ENCODE measurements at regions not wholly inside any gene's neighbourhood (a gene's known extent, or its start where the extent isn't known, plus 50 kb on each side); places are given as distances from the start of the nearest gene placed in this dataset.
A peak's percentile ranks its signal among the peaks of the same experiment; 100 is the strongest.
"Not testable (repeated sequence)": the region's sequence is repeated elsewhere in the genome, so short reads cannot be mapped to it uniquely, and the experiment has no call there.

- ChIA-PET CTCF (ENCODE audit: partially characterized antibody) (no interaction called here), POLR2A (ENCODE audit: partially characterized antibody) (no interaction called here)
- H3K27ac ChIP-seq (ENCODE audit: low read depth, low read length) = no peak overlapping the region
- no peaks in the 10 kb centered on the region for H3K4me1 ChIP-seq (ENCODE audit: insufficient read depth, low read length)
- no peaks in the 10 kb centered on the region for H3K27me3 ChIP-seq (ENCODE audit: insufficient read depth, low read length)
- intact Hi-C loops (cut with micrococcal nuclease) = no loop called here
- no peaks in the 10 kb centered on the region for H3K4me1 Mint-ChIP-seq
- DNase-seq = no peak
- no peak overlapping the region for H3K4me3 Mint-ChIP-seq
- H3K36me3 Mint-ChIP-seq = no peaks in the 10 kb centered on the region
- peaks cover 2 to 21% (median 5%) of the 10 kb centered on the region in 8 donors for H3K9me3 Mint-ChIP-seq
- no peak overlapping the region for H3K27ac Mint-ChIP-seq
- H3K27me3 Mint-ChIP-seq = no peaks in the 10 kb centered on the region
- no peak overlapping the region for H3K4me3 ChIP-seq (ENCODE audit: low read length in 2 of 2)
- peaks cover 0 to 4% of the 10 kb centered on the region in 2 donors for H3K9me3 ChIP-seq (ENCODE audit: control insufficient read depth in 1 of 2, low read length in 2 of 2)
- H3K36me3 ChIP-seq (ENCODE audit: insufficient read depth, low read length) = no peaks in the 10 kb centered on the region
Measured at GRCh38 chr7:53111031-53111430, 75.6 kb downstream of the POM121L12 start.

GRCh38 chr7:53113424-53113823 is 78.0 kb downstream of the POM121L12 start:
- intact Hi-C loops (cut with micrococcal nuclease) = no loop called here
- Histone ChIP-seq H3K4me3 (ENCODE audit: low read length in 2 of 2) (no peak overlapping the region), H3K27ac (ENCODE audit: low read depth, low read length) (no peak overlapping the region), H3K4me1 (ENCODE audit: insufficient read depth, low read length) (no peaks in the 10 kb centered on the region), H3K36me3 (ENCODE audit: insufficient read depth, low read length) (no peaks in the 10 kb centered on the region), H3K9me3 (ENCODE audit: control insufficient read depth in 1 of 2, low read length in 2 of 2) (no peaks in the 10 kb centered on the region), H3K27me3 (ENCODE audit: insufficient read depth, low read length) (no peaks in the 10 kb centered on the region)
- ChIA-PET CTCF (ENCODE audit: partially characterized antibody) (no interaction called here), POLR2A (ENCODE audit: partially characterized antibody) (no interaction called here)
- no peak overlapping the region for H3K27ac Mint-ChIP-seq
- DNase-seq = no peak
- no peaks in the 10 kb centered on the region for H3K36me3 Mint-ChIP-seq
- no peaks in the 10 kb centered on the region for H3K4me1 Mint-ChIP-seq
- H3K27me3 Mint-ChIP-seq = no peaks in the 10 kb centered on the region
- H3K9me3 Mint-ChIP-seq = peaks cover 2 to 24% (median 8%) of the 10 kb centered on the region in 8 donors
- H3K4me3 Mint-ChIP-seq = no peak overlapping the region

- H3K4me1 ChIP-seq (ENCODE audit: insufficient read depth, low read length) = no peaks in the 10 kb centered on the region
- CTCF ChIA-PET (ENCODE audit: partially characterized antibody) = no interaction called here
- H3K4me3 ChIP-seq (ENCODE audit: low read length in 2 of 2) = no peak overlapping the region
- no peak overlapping the region for H3K4me3 Mint-ChIP-seq
- peaks cover 5 to 29% (median 13%) of the 10 kb centered on the region in 8 donors for H3K9me3 Mint-ChIP-seq
- no peaks in the 10 kb centered on the region for H3K36me3 ChIP-seq (ENCODE audit: insufficient read depth, low read length)
- H3K9me3 ChIP-seq (ENCODE audit: control insufficient read depth in 1 of 2, low read length in 2 of 2) = no peaks in the 10 kb centered on the region
- no peak overlapping the region for H3K27ac ChIP-seq (ENCODE audit: low read depth, low read length)
- intact Hi-C loops (cut with micrococcal nuclease) = no loop called here
- no peaks in the 10 kb centered on the region for H3K4me1 Mint-ChIP-seq
- H3K27ac Mint-ChIP-seq = no peak overlapping the region
- no peaks in the 10 kb centered on the region for H3K36me3 Mint-ChIP-seq
- POLR2A ChIA-PET (ENCODE audit: partially characterized antibody) = no interaction called here
- no peak for DNase-seq
- no peaks in the 10 kb centered on the region for H3K27me3 ChIP-seq (ENCODE audit: insufficient read depth, low read length)
- H3K27me3 Mint-ChIP-seq = no peaks in the 10 kb centered on the region
Measured at GRCh38 chr7:53119514-53119941, 84.1 kb downstream of the POM121L12 start.

GRCh38 chr7:53121374-53121773 is 85.9 kb downstream of the POM121L12 start:
- Mint-ChIP-seq H3K36me3 (no peaks in the 10 kb centered on the region), H3K4me1 (no peaks in the 10 kb centered on the region), H3K9me3 (peaks cover 4 to 26% (median 12%) of the 10 kb centered on the region in 8 donors), H3K27ac (no peak overlapping the region), H3K4me3 (no peak overlapping the region), H3K27me3 (no peaks in the 10 kb centered on the region)
- intact Hi-C loops (cut with micrococcal nuclease) = no loop called here
- DNase-seq = no peak
- Histone ChIP-seq H3K27me3 (ENCODE audit: insufficient read depth, low read length) (no peaks in the 10 kb centered on the region), H3K36me3 (ENCODE audit: insufficient read depth, low read length) (no peaks in the 10 kb centered on the region), H3K4me1 (ENCODE audit: insufficient read depth, low read length) (no peaks in the 10 kb centered on the region), H3K27ac (ENCODE audit: low read depth, low read length) (no peak overlapping the region), H3K9me3 (ENCODE audit: control insufficient read depth in 1 of 2, low read length in 2 of 2) (no peaks in the 10 kb centered on the region), H3K4me3 (ENCODE audit: low read length in 2 of 2) (no peak overlapping the region)
- ChIA-PET CTCF (ENCODE audit: partially characterized antibody) (no interaction called here), POLR2A (ENCODE audit: partially characterized antibody) (no interaction called here)

- no peak overlapping the region for H3K27ac Mint-ChIP-seq
- H3K9me3 Mint-ChIP-seq = peaks cover 4 to 32% (median 18%) of the 10 kb centered on the region in 8 donors
- no peak for DNase-seq
- no peaks in the 10 kb centered on the region for H3K36me3 Mint-ChIP-seq
- H3K4me1 ChIP-seq (ENCODE audit: insufficient read depth, low read length) = no peaks in the 10 kb centered on the region
- ChIA-PET CTCF (ENCODE audit: partially characterized antibody) (no interaction called here), POLR2A (ENCODE audit: partially characterized antibody) (no interaction called here)
- intact Hi-C loops (cut with micrococcal nuclease) = no loop called here
- H3K4me3 ChIP-seq (ENCODE audit: low read length in 2 of 2) = no peak overlapping the region
- H3K27ac ChIP-seq (ENCODE audit: low read depth, low read length) = no peak overlapping the region
- H3K4me1 Mint-ChIP-seq = no peaks in the 10 kb centered on the region
- no peaks in the 10 kb centered on the region for H3K9me3 ChIP-seq (ENCODE audit: control insufficient read depth in 1 of 2, low read length in 2 of 2)
- H3K27me3 ChIP-seq (ENCODE audit: insufficient read depth, low read length) = no peaks in the 10 kb centered on the region
- peak overlapping the region in 1 of 8 donors; percentile 57 for H3K4me3 Mint-ChIP-seq
- H3K36me3 ChIP-seq (ENCODE audit: insufficient read depth, low read length) = no peaks in the 10 kb centered on the region
- no peaks in the 10 kb centered on the region for H3K27me3 Mint-ChIP-seq
Measured at GRCh38 chr7:53131697-53132096, 96.3 kb downstream of the POM121L12 start.

GRCh38 chr7:53151496-53151895 is 116.1 kb downstream of the POM121L12 start:
- intact Hi-C loops (cut with micrococcal nuclease) = no loop called here
- H3K27ac Mint-ChIP-seq = no peak overlapping the region
- H3K27ac ChIP-seq (ENCODE audit: low read depth, low read length) = no peak overlapping the region

GRCh38 chr7:53187184-53187583 is 151.8 kb downstream of the POM121L12 start:
- H3K36me3 ChIP-seq (ENCODE audit: insufficient read depth, low read length); H3K27ac ChIP-seq (ENCODE audit: low read depth, low read length); H3K27me3 Mint-ChIP-seq; H3K9me3 ChIP-seq (ENCODE audit: control insufficient read depth in 1 of 2, low read length in 2 of 2); intact Hi-C loops (cut with micrococcal nuclease); H3K4me1 Mint-ChIP-seq; H3K36me3 Mint-ChIP-seq; H3K4me1 ChIP-seq (ENCODE audit: insufficient read depth, low read length); H3K27me3 ChIP-seq (ENCODE audit: insufficient read depth, low read length); CTCF ChIA-PET (ENCODE audit: partially characterized antibody); POLR2A ChIA-PET (ENCODE audit: partially characterized antibody); DNase-seq; H3K27ac Mint-ChIP-seq; H3K4me3 ChIP-seq (ENCODE audit: low read length in 2 of 2); H3K4me3 Mint-ChIP-seq: not testable (repeated sequence)
- H3K9me3 Mint-ChIP-seq = peaks cover 0 to 43% (median 21%) of the 10 kb centered on the region in 8 donors

More at GRCh38 chr7:53151496-53151895, 116.1 kb downstream of the POM121L12 start:
- no peaks in the 10 kb centered on the region for H3K36me3 ChIP-seq (ENCODE audit: insufficient read depth, low read length)
- Mint-ChIP-seq H3K36me3 (no peaks in the 10 kb centered on the region), H3K4me3 (no peak overlapping the region), H3K9me3 (peaks cover 3 to 37% (median 20%) of the 10 kb centered on the region in 8 donors), H3K4me1 (no peaks in the 10 kb centered on the region), H3K27me3 (no peaks in the 10 kb centered on the region)
- ChIA-PET POLR2A (ENCODE audit: partially characterized antibody) (no interaction called here), CTCF (ENCODE audit: partially characterized antibody) (no interaction called here)
- H3K9me3 ChIP-seq (ENCODE audit: control insufficient read depth in 1 of 2, low read length in 2 of 2) = no peaks in the 10 kb centered on the region
- H3K27me3 ChIP-seq (ENCODE audit: insufficient read depth, low read length) = no peaks in the 10 kb centered on the region
- no peak overlapping the region for H3K4me3 ChIP-seq (ENCODE audit: low read length in 2 of 2)
- DNase-seq = no peak
- H3K4me1 ChIP-seq (ENCODE audit: insufficient read depth, low read length) = no peaks in the 10 kb centered on the region

GRCh38 chr7:53191191-53191695 is 155.8 kb downstream of the POM121L12 start:
- ChIA-PET CTCF (ENCODE audit: partially characterized antibody) (no interaction called here), POLR2A (ENCODE audit: partially characterized antibody) (no interaction called here)
- peaks cover 0 to 39% (median 14%) of the 10 kb centered on the region in 8 donors for H3K9me3 Mint-ChIP-seq
- no peaks in the 10 kb centered on the region for H3K4me1 Mint-ChIP-seq
- H3K36me3 Mint-ChIP-seq = no peaks in the 10 kb centered on the region
- no peak overlapping the region for H3K4me3 Mint-ChIP-seq
- DNase-seq = no peak
- H3K36me3 ChIP-seq (ENCODE audit: insufficient read depth, low read length) = no peaks in the 10 kb centered on the region
- H3K4me1 ChIP-seq (ENCODE audit: insufficient read depth, low read length) = no peaks in the 10 kb centered on the region
- no peak overlapping the region for H3K27ac ChIP-seq (ENCODE audit: low read depth, low read length)
- no peaks in the 10 kb centered on the region for H3K27me3 ChIP-seq (ENCODE audit: insufficient read depth, low read length)
- intact Hi-C loops (cut with micrococcal nuclease) = no loop called here
- no peak overlapping the region for H3K27ac Mint-ChIP-seq
- H3K4me3 ChIP-seq (ENCODE audit: low read length in 2 of 2) = no peak overlapping the region
- peaks cover 0 to 6% of the 10 kb centered on the region in 2 donors for H3K9me3 ChIP-seq (ENCODE audit: control insufficient read depth in 1 of 2, low read length in 2 of 2)
- H3K27me3 Mint-ChIP-seq = no peaks in the 10 kb centered on the region

Data from CD4-positive, alpha-beta memory T cell (primary cell).